NT2/D1 (cell line): ENCODE measurements at regions not wholly inside any gene's neighbourhood (a gene's known extent, or its start where the extent isn't known, plus 50 kb on each side); places are given as distances from the start of the nearest gene placed in this dataset.

Source experiments
- SUZ12 ChIP-seq: IDR thresholded peaks from 2 replicates; pipeline ENCODE4 v1.6.1; 2011; ENCODE audit not compliant: insufficient read length, insufficient read depth; ENCODE audit errors: extremely low read depth
- YY1 ChIP-seq: IDR thresholded peaks from 2 replicates; pipeline ENCODE4 v1.6.1; 2011; ENCODE audit not compliant: insufficient read length, insufficient read depth
- ZNF274 ChIP-seq: IDR thresholded peaks from 2 replicates; pipeline ENCODE4 v1.6.1; 2011; ENCODE audit warnings: mild to moderate bottlenecking, low read depth, low read length

DNA sequence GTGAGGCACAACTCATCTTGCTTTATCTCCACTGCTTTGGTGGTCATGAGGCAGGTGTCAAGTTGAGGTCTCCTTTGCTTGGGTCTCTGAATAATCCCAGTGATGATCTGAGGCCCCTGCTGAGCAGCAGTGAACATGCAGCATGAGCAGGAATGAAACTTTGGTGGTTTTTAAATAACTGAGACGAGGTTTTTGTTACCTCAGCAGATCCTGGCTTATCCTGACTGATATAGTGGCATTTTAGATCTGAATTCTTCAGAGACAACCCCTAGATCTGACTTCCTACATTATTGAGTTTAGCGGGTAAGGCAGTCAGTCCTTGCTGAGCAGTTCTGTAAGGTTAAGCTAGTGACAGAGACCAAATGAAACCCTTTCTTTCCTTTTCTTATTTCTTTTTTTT is 230.4 kb downstream of the ARRDC4 start:
- TF ChIP-seq ZNF274 (no peak), SUZ12 (no peak), YY1 (no peak)
